HEK293T (cell line): ENCODE measurements at regions not wholly inside any gene's neighbourhood (a gene's known extent, or its start where the extent isn't known, plus 50 kb on each side); places are given as distances from the start of the nearest gene placed in this dataset.

ENCODE experiments used
- ARNT ChIP-seq: fragments of 450-650 bp; IDR thresholded peaks from 2 replicates; pipeline ENCODE4 v1.6.1; 2017; ENCODE audit warnings: mild to moderate bottlenecking
- BHLHE40 ChIP-seq: fragments of 450-650 bp; IDR thresholded peaks from 2 replicates; pipeline ENCODE4 v1.6.1; 2016; ENCODE audit warnings: mild to moderate bottlenecking, moderate library complexity, borderline replicate concordance
- FOXA1 ChIP-seq: fragments of 450-650 bp; IDR thresholded peaks from 2 replicates; pipeline ENCODE4 v1.6.1; 2016; ENCODE audit warnings: mild to moderate bottlenecking
- HDGF ChIP-seq: fragments of 450-650 bp; IDR thresholded peaks from 2 replicates; pipeline ENCODE4 v1.6.1; 2017; ENCODE audit warnings: antibody characterized with exemption, borderline replicate concordance
- LEF1 ChIP-seq: fragments of 450-650 bp; IDR thresholded peaks from 2 replicates; pipeline ENCODE4 v1.6.1; 2017; ENCODE audit warnings: mild to moderate bottlenecking, borderline replicate concordance
- NFRKB ChIP-seq: fragments of 450-650 bp; IDR thresholded peaks from 2 replicates; pipeline ENCODE4 v1.6.1; 2016; ENCODE audit warnings: mild to moderate bottlenecking, moderate library complexity
- SP1 ChIP-seq: fragments of 450-650 bp; IDR thresholded peaks from 2 replicates; pipeline ENCODE4 v1.6.1; 2017
- SUZ12 ChIP-seq: fragments of 450-650 bp; IDR thresholded peaks from 2 replicates; pipeline ENCODE4 v1.6.1; 2016; ENCODE audit warnings: mild to moderate bottlenecking
- TARDBP ChIP-seq: fragments of 450-650 bp; IDR thresholded peaks from 2 replicates; pipeline ENCODE4 v1.6.1; 2016
- ZNF384 ChIP-seq: fragments of 450-650 bp; IDR thresholded peaks from 2 replicates; pipeline ENCODE4 v1.6.1; 2016
- TF ChIP-seq, protein P1 (sequence below): fragments of 450-650 bp; IDR thresholded peaks from 2 replicates; pipeline ENCODE4 v1.6.1; 2016

DNA sequence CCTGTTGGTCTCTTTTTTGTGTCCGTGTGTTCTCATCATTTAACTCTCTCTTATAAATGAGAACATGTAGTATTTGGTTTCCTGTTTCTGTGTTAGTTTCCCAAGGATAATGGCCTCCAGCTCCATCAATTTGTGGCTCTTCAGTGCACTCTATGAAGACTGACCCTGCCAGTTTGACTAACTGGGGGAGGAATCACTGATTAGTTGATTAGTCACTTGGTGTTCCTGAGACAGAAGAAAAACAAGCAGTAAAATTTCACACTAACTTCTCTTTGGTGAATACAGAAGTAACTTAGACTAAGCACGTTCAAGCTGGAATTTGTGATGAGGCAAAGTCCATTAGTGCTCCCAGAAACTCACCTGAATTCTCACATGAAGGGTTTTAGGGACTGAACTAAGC is 495.8 kb upstream of the RORB start:
- TF ChIP-seq FOXA1 (no peak), LEF1 (no peak), BHLHE40 (no peak), ZNF384 (no peak), HDGF (no peak), ARNT (no peak), SP1 (no peak), TARDBP (no peak), SUZ12 (no peak), NFRKB (no peak)
- TF ChIP-seq, protein P1, sequence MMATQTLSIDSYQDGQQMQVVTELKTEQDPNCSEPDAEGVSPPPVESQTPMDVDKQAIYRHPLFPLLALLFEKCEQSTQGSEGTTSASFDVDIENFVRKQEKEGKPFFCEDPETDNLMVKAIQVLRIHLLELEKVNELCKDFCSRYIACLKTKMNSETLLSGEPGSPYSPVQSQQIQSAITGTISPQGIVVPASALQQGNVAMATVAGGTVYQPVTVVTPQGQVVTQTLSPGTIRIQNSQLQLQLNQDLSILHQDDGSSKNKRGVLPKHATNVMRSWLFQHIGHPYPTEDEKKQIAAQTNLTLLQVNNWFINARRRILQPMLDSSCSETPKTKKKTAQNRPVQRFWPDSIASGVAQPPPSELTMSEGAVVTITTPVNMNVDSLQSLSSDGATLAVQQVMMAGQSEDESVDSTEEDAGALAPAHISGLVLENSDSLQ, result no peak
